K562 (cell line): ENCODE measurements at regions not wholly inside any gene's neighbourhood (a gene's known extent, or its start where the extent isn't known, plus 50 kb on each side); places are given as distances from the start of the nearest gene placed in this dataset.
A peak's percentile ranks its signal among the peaks of the same experiment; 100 is the strongest.

Experiments used
- CEBPG ChIP-seq, 3 experiments: fragments of 200-800 bp in 1 of 3; sonication (Bioruptor generic) in 1 of 3; sonication (generic) in 1 of 3; formaldehyde crosslinking in 1 of 3; IDR thresholded peaks in 2 of 3; conservative IDR thresholded peaks in 1 of 3; 2 replicates each; pipeline versions ENCODE4 v1.6.1 to v1.8.0; 2016 to 2022; ENCODE audit warnings: missing compliant biosample characterization in 2 of 3, missing genetic modification characterization in 2 of 3, mild to moderate bottlenecking in 1 of 3, missing genetic modification reagents in 1 of 3
- ETS2 ChIP-seq: IDR thresholded peaks from 2 replicates; pipeline ENCODE4 v1.6.1; 2016; ENCODE audit warnings: borderline replicate concordance, missing genetic modification characterization, mild to moderate bottlenecking, moderate library complexity, missing compliant biosample characterization; ENCODE audit not compliant: poor library complexity, severe bottlenecking
- FOXJ2 ChIP-seq: fragments of 200-800 bp; sonication (Bioruptor generic); IDR thresholded peaks from 2 replicates; pipeline ENCODE4 v1.6.1; 2016; ENCODE audit warnings: missing genetic modification characterization, missing compliant biosample characterization
- GTF2A2 ChIP-seq: IDR thresholded peaks from 2 replicates; pipeline ENCODE4 v1.6.1; 2016; ENCODE audit warnings: mild to moderate bottlenecking, missing genetic modification characterization, missing compliant biosample characterization
- L3MBTL2 ChIP-seq: fragments of 450-650 bp; IDR thresholded peaks from 2 replicates; pipeline ENCODE4 v1.6.1; 2016; ENCODE audit warnings: mild to moderate bottlenecking, moderate library complexity
- MTA3 ChIP-seq: fragments of 450-650 bp; formaldehyde crosslinking; IDR thresholded peaks from 2 replicates; pipeline ENCODE4 v1.6.1; 2017; ENCODE audit warnings: mild to moderate bottlenecking, borderline replicate concordance
- PKNOX1 ChIP-seq: fragments of 450-650 bp; IDR thresholded peaks from 2 replicates; pipeline ENCODE4 v1.6.1; 2016
- SMC3 ChIP-seq: conservative IDR thresholded peaks from 2 replicates; pipeline ENCODE4 v1.6.1; 2011; ENCODE audit warnings: low read depth, low read length, improper control_type of control experiment; ENCODE audit not compliant: insufficient read depth
- ZBTB34 ChIP-seq: fragments of 250-450 bp; sonication (Bioruptor Pico); IDR thresholded peaks from 2 replicates; pipeline ENCODE4 v1.8.0; 2021; ENCODE audit warnings: mild to moderate bottlenecking, moderate library complexity
- ZNF140 ChIP-seq: fragments of 250-450 bp; sonication (Bioruptor Pico); IDR thresholded peaks from 2 replicates; pipeline ENCODE4 v1.8.0; 2021; ENCODE audit warnings: moderate library complexity, mild to moderate bottlenecking, inconsistent platforms
- TF ChIP-seq, protein P1 (sequence below): fragments of 450-650 bp; IDR thresholded peaks from 2 replicates; pipeline ENCODE4 v1.6.1; 2016; ENCODE audit warnings: mild to moderate bottlenecking, moderate library complexity

- TF ChIP-seq, protein P1, sequence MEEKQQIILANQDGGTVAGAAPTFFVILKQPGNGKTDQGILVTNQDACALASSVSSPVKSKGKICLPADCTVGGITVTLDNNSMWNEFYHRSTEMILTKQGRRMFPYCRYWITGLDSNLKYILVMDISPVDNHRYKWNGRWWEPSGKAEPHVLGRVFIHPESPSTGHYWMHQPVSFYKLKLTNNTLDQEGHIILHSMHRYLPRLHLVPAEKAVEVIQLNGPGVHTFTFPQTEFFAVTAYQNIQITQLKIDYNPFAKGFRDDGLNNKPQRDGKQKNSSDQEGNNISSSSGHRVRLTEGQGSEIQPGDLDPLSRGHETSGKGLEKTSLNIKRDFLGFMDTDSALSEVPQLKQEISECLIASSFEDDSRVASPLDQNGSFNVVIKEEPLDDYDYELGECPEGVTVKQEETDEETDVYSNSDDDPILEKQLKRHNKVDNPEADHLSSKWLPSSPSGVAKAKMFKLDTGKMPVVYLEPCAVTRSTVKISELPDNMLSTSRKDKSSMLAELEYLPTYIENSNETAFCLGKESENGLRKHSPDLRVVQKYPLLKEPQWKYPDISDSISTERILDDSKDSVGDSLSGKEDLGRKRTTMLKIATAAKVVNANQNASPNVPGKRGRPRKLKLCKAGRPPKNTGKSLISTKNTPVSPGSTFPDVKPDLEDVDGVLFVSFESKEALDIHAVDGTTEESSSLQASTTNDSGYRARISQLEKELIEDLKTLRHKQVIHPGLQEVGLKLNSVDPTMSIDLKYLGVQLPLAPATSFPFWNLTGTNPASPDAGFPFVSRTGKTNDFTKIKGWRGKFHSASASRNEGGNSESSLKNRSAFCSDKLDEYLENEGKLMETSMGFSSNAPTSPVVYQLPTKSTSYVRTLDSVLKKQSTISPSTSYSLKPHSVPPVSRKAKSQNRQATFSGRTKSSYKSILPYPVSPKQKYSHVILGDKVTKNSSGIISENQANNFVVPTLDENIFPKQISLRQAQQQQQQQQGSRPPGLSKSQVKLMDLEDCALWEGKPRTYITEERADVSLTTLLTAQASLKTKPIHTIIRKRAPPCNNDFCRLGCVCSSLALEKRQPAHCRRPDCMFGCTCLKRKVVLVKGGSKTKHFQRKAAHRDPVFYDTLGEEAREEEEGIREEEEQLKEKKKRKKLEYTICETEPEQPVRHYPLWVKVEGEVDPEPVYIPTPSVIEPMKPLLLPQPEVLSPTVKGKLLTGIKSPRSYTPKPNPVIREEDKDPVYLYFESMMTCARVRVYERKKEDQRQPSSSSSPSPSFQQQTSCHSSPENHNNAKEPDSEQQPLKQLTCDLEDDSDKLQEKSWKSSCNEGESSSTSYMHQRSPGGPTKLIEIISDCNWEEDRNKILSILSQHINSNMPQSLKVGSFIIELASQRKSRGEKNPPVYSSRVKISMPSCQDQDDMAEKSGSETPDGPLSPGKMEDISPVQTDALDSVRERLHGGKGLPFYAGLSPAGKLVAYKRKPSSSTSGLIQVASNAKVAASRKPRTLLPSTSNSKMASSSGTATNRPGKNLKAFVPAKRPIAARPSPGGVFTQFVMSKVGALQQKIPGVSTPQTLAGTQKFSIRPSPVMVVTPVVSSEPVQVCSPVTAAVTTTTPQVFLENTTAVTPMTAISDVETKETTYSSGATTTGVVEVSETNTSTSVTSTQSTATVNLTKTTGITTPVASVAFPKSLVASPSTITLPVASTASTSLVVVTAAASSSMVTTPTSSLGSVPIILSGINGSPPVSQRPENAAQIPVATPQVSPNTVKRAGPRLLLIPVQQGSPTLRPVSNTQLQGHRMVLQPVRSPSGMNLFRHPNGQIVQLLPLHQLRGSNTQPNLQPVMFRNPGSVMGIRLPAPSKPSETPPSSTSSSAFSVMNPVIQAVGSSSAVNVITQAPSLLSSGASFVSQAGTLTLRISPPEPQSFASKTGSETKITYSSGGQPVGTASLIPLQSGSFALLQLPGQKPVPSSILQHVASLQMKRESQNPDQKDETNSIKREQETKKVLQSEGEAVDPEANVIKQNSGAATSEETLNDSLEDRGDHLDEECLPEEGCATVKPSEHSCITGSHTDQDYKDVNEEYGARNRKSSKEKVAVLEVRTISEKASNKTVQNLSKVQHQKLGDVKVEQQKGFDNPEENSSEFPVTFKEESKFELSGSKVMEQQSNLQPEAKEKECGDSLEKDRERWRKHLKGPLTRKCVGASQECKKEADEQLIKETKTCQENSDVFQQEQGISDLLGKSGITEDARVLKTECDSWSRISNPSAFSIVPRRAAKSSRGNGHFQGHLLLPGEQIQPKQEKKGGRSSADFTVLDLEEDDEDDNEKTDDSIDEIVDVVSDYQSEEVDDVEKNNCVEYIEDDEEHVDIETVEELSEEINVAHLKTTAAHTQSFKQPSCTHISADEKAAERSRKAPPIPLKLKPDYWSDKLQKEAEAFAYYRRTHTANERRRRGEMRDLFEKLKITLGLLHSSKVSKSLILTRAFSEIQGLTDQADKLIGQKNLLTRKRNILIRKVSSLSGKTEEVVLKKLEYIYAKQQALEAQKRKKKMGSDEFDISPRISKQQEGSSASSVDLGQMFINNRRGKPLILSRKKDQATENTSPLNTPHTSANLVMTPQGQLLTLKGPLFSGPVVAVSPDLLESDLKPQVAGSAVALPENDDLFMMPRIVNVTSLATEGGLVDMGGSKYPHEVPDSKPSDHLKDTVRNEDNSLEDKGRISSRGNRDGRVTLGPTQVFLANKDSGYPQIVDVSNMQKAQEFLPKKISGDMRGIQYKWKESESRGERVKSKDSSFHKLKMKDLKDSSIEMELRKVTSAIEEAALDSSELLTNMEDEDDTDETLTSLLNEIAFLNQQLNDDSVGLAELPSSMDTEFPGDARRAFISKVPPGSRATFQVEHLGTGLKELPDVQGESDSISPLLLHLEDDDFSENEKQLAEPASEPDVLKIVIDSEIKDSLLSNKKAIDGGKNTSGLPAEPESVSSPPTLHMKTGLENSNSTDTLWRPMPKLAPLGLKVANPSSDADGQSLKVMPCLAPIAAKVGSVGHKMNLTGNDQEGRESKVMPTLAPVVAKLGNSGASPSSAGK, result peak; percentile 43
- TF ChIP-seq ZNF140 (no peak), SMC3 (no peak), L3MBTL2 (peak; percentile 45), MTA3 (peak; percentile 56; the same call in 1 of the 2 replicates), GTF2A2 (tag) (no peak), PKNOX1 (no peak), FOXJ2 (no peak), ETS2 (no peak), ZBTB34 (CRISPR knock-in tag) (no peak), CEBPG (CRISPR knock-in tag; IDR thresholded peaks at IDR 0.05) (no peak), CEBPG (tag; conservative IDR thresholded peaks at IDR 0.05 in 1 of 2, IDR thresholded peaks at IDR 0.05 in 1 of 2) (no peak)
Measured at GRCh38 chr12:74292351-74293194, 245.1 kb upstream of the ATXN7L3B start (continued).
